BLaER1 treated with 17β-estradiol and CSF1 and Interleukin-3, amounts not matched to agents 10 nM and 100 nM (cell line): ENCODE measurements at regions not wholly inside any gene's neighbourhood (a gene's known extent, or its start where the extent isn't known, plus 50 kb on each side); places are given as distances from the start of the nearest gene placed in this dataset.
"Not testable (repeated sequence)": the region's sequence is repeated elsewhere in the genome, so short reads cannot be mapped to it uniquely, and the experiment has no call there.

ENCODE experiments used
- H3K27ac ChIP-seq, 11 experiments: shearing (Covaris generic); formaldehyde crosslinking; 2 replicates each; pipeline ENCODE4 v1.8.1; 2022
- H3K27me3 ChIP-seq, 11 experiments: shearing (Covaris generic); formaldehyde crosslinking; 2 replicates each; pipeline ENCODE4 v1.8.1; 2022
- H3K36me3 ChIP-seq, 11 experiments: shearing (Covaris generic); formaldehyde crosslinking; 2 replicates each; pipeline ENCODE4 v1.8.1; 2022
- H3K4me1 ChIP-seq, 10 experiments: shearing (Covaris generic); formaldehyde crosslinking; 2 replicates each; pipeline ENCODE4 v1.8.1; 2022
- H3K4me2 ChIP-seq, 11 experiments: shearing (Covaris generic); formaldehyde crosslinking; 2 replicates each; pipeline ENCODE4 v1.8.1; 2022
- H3K4me3 ChIP-seq, 10 experiments: shearing (Covaris generic); formaldehyde crosslinking; 2 replicates each; pipeline ENCODE4 v1.8.1; 2022
- H3K9ac ChIP-seq, 11 experiments: shearing (Covaris generic); formaldehyde crosslinking; 2 replicates each; pipeline ENCODE4 v1.8.1; 2022
- H3K9me3 ChIP-seq, 11 experiments: shearing (Covaris generic); formaldehyde crosslinking; replicated peaks in 1 of 11; 2 replicates each; pipeline ENCODE4 v1.8.1; 2022
- H4K20me1 ChIP-seq, 11 experiments: shearing (Covaris generic); formaldehyde crosslinking; 2 replicates each; pipeline ENCODE4 v1.8.1; 2022
- Cebpa-rat ChIP-seq, 11 experiments: shearing (Covaris generic); IDR thresholded peaks; 2 replicates each; pipeline ENCODE4 v1.8.1; 2022

DNA sequence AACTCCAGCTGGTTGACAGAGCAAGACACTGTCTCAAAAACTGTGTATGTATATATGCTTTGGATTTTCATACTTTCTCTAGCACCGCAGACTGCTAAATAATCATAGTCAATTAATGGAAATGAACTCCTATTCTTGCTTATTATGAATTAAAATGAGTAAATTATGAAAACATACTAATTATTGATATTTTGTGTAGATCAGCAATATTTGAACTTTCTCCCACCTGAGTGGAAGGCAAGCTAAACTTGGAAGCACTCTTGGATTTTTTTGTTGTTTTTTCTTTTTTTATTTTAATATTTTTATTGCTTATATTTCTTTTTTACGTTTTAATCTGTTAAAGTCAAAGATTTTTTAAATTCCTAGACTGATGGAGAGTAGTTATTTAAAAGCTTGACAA, 201.7 kb downstream of the CDRT15L2 start:
- no peaks in the 10 kb centered on the region for H4K20me1 ChIP-seq
- H3K4me3 ChIP-seq, result no peak overlapping the region
- no peaks in the 10 kb centered on the region for H3K27me3 ChIP-seq
- no peak overlapping the region for H3K4me2 ChIP-seq
- H3K9me3 ChIP-seq, result peaks cover 5 to 17% (median 8%) of the 10 kb centered on the region in 11 experiments; a peak in 11 of 22 replicates
- H3K27ac ChIP-seq, result no peak overlapping the region
- no peaks in the 10 kb centered on the region for H3K36me3 ChIP-seq
- no peak overlapping the region for H3K9ac ChIP-seq
- H3K4me1 ChIP-seq, result peaks cover 0 to 14% (median 7%) of the 10 kb centered on the region in 10 experiments; a peak in 10 of 20 replicates
- no peak for TF ChIP-seq Cebpa-rat (IDR thresholded peaks at IDR 0.05)

- H3K4me3 ChIP-seq, H3K9ac ChIP-seq, H3K4me2 ChIP-seq, H4K20me1 ChIP-seq, H3K36me3 ChIP-seq, H3K27ac ChIP-seq, H3K27me3 ChIP-seq: not testable (repeated sequence)
- Histone ChIP-seq H3K4me1 (peaks cover 0 to 14% (median 7%) of the 10 kb centered on the region in 10 experiments; a peak in 10 of 20 replicates), H3K9me3 (peaks cover 5 to 17% (median 8%) of the 10 kb centered on the region in 11 experiments; a peak in 11 of 22 replicates)
These were observed 202.3 kb downstream of the CDRT15L2 start for GRCh38 chr17:20781869-20782268.

- Histone ChIP-seq H3K4me2 (no peak overlapping the region), H3K9me3 (peaks cover 5 to 13% (median 8%) of the 10 kb centered on the region in 11 experiments; a peak in 10 of 22 replicates), H3K36me3 (no peaks in the 10 kb centered on the region), H3K27me3 (no peaks in the 10 kb centered on the region), H3K4me1 (peaks cover 0 to 14% (median 7%) of the 10 kb centered on the region in 10 experiments; a peak in 10 of 20 replicates), H3K27ac (no peak overlapping the region), H3K9ac (no peak overlapping the region), H3K4me3 (no peak overlapping the region), H4K20me1 (no peaks in the 10 kb centered on the region)
- no peak for TF ChIP-seq Cebpa-rat (IDR thresholded peaks at IDR 0.05)
These were observed 203.6 kb downstream of the CDRT15L2 start for GRCh38 chr17:20783091-20783490.

DNA sequence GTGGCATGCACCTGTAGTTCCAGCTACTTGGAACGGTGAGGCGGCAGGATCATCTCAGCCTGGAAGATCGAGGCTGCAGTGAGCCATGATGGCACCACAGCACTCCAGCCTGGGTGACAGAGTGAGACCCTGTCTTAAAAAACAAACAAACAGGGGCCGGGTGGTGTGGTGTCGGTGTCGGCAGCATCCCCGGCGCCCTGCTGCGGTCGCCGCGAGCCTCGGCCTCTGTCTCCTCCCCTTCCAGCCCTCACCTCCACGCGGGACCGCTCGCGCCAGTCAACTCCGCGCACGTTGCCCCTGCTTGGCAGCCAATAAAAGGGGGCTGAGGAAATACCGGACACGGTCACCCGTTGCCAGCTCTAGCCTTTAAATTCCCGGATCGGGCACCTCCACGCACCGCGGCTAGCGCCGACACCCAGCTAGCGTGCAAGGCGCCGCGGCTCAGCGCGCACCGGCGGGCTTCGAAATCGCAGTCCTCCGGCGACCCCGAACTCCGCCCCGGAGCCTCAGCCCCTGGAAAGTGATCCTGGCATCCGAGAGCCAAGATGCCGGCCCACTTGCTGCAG, 204.7 kb downstream of the CDRT15L2 start:
- Histone ChIP-seq H3K36me3 (no peaks in the 10 kb centered on the region), H3K9me3 (peaks cover 5 to 13% (median 7%) of the 10 kb centered on the region in 11 experiments; a peak in 10 of 22 replicates), H3K27me3 (no peaks in the 10 kb centered on the region), H3K27ac (no peak overlapping the region), H4K20me1 (no peaks in the 10 kb centered on the region), H3K4me1 (peaks cover 0 to 4% (median under 1%) of the 10 kb centered on the region in 10 experiments; a peak in 7 of 20 replicates), H3K4me3 (no peak overlapping the region), H3K4me2 (no peak overlapping the region), H3K9ac (no peak overlapping the region)
- TF ChIP-seq Cebpa-rat (IDR thresholded peaks at IDR 0.05), result no peak

DNA sequence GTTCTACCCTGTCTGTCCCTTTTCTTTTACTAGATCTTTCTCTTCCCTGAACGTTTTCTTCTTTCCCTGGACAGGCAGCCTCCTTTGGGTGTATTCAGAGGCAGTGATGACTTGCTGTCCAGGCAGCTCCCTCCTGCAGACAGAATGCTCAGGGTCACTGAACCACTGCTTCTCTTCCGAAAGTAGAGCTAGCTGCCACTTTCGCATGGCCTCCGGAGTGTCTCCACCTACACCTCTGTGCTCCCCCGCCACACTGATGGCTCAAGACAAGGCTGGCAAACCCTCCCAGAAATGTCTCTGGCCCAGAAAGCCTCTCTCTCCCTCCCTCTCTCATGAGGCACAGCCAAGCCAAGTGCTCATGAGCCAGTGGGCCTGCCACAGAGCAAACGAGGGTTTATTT, 207.8 kb downstream of the CDRT15L2 start:
- Histone ChIP-seq H3K4me3 (no peak overlapping the region), H4K20me1 (no peaks in the 10 kb centered on the region), H3K27ac (no peak overlapping the region), H3K36me3 (no peaks in the 10 kb centered on the region), H3K4me2 (no peak overlapping the region), H3K9me3 (peaks cover 5 to 13% (median 7%) of the 10 kb centered on the region in 11 experiments; a peak in 10 of 22 replicates), H3K27me3 (no peaks in the 10 kb centered on the region), H3K9ac (no peak overlapping the region), H3K4me1 (no peaks in the 10 kb centered on the region)
- TF ChIP-seq Cebpa-rat (IDR thresholded peaks at IDR 0.05), result no peak

DNA sequence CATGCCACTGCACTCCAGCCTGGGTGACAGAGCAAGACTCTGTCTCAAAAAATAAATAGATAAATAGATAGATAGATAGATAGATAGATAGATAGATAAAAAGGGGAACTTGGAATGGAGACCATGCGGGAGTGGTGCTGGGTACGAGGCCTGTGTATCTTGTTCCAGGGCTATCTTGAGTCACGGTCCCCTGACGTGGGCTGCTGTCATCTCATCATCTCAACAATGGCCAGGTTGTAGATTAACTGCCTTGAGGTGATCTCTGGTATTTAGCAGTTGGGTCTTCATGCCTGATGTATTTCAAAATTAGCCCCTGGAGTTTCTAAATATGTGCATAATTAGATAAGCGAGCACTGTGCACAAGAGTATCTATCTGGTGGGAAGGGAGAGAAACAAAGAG, 212.1 kb downstream of the CDRT15L2 start:
- Histone ChIP-seq H3K9me3 (no peaks in the 10 kb centered on the region), H3K36me3 (no peaks in the 10 kb centered on the region), H3K27me3 (no peaks in the 10 kb centered on the region), H3K9ac (no peak overlapping the region), H3K27ac (no peak overlapping the region), H3K4me1 (no peaks in the 10 kb centered on the region), H3K4me2 (no peak overlapping the region), H4K20me1 (no peaks in the 10 kb centered on the region), H3K4me3 (no peak overlapping the region)
- TF ChIP-seq Cebpa-rat (IDR thresholded peaks at IDR 0.05), result no peak

GRCh38 chr17:20794532-20794931, 215.0 kb downstream of the CDRT15L2 start:
- not testable (repeated sequence) for H4K20me1 ChIP-seq, H3K36me3 ChIP-seq, H3K4me3 ChIP-seq, H3K27ac ChIP-seq, H3K9me3 ChIP-seq, H3K27me3 ChIP-seq, H3K4me2 ChIP-seq, H3K4me1 ChIP-seq, H3K9ac ChIP-seq

GRCh38 chr17:20797292-20797691, 217.8 kb downstream of the CDRT15L2 start:
- H3K27me3 ChIP-seq, result no peaks in the 10 kb centered on the region
- H3K4me2 ChIP-seq, result no peak overlapping the region
- no peak overlapping the region for H3K4me3 ChIP-seq
- H3K9ac ChIP-seq, result no peak overlapping the region
- H3K36me3 ChIP-seq, result no peaks in the 10 kb centered on the region
- TF ChIP-seq Cebpa-rat (IDR thresholded peaks at IDR 0.05), result no peak
- H4K20me1 ChIP-seq, result no peaks in the 10 kb centered on the region
- 0 out of 20 replicates have a peak, but pooled peaks cover 0 to 7% (median 0%) of the 10 kb centered on the region in 10 experiments for H3K4me1 ChIP-seq
- no peaks in the 10 kb centered on the region for H3K9me3 ChIP-seq
- no peak overlapping the region for H3K27ac ChIP-seq

GRCh38 chr17:20800146-20800545, 220.6 kb downstream of the CDRT15L2 start:
- no peak overlapping the region for H3K27ac ChIP-seq
- H3K27me3 ChIP-seq, result no peaks in the 10 kb centered on the region
- no peaks in the 10 kb centered on the region for H3K36me3 ChIP-seq
- H3K9ac ChIP-seq, result no peak overlapping the region
- H4K20me1 ChIP-seq, result no peaks in the 10 kb centered on the region
- H3K4me2 ChIP-seq, result no peak overlapping the region
- no peaks in the 10 kb centered on the region for H3K9me3 ChIP-seq
- no peak overlapping the region for H3K4me3 ChIP-seq
- H3K4me1 ChIP-seq, result 0 out of 20 replicates have a peak, but pooled peaks cover 0 to 7% (median 0%) of the 10 kb centered on the region in 10 experiments
- TF ChIP-seq Cebpa-rat (IDR thresholded peaks at IDR 0.05), result no peak

- no peaks in the 10 kb centered on the region for H4K20me1 ChIP-seq
- no peak overlapping the region for H3K27ac ChIP-seq
- no peaks in the 10 kb centered on the region for H3K4me1 ChIP-seq
- H3K9me3 ChIP-seq, result peaks cover 10 to 18% (median 15%) of the 10 kb centered on the region in 11 experiments
- no peak overlapping the region for H3K4me3 ChIP-seq
- H3K9ac ChIP-seq, result no peak overlapping the region
- no peaks in the 10 kb centered on the region for H3K27me3 ChIP-seq
- no peaks in the 10 kb centered on the region for H3K36me3 ChIP-seq
- H3K4me2 ChIP-seq, result no peak overlapping the region
- TF ChIP-seq Cebpa-rat (IDR thresholded peaks at IDR 0.05), result no peak
These were observed 226.2 kb downstream of the CDRT15L2 start for GRCh38 chr17:20805751-20806150.

DNA sequence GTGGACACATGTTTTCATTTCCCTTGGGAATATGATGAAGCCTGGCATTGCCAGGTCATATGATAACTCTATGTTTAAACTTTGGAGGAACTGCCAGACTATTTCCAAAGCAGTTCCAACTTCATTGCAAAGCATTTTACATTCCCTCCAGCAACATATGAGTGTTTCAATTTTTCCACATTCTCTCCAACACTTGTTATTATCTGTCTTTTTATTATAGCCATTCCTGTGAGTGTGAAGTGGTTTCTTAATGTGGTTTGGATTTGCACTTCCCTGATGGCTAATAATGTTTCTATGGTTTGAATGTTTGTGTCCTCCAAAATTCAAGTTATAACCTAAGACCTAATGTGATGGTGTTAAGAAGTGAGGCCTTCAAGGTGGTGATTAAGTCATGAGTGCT, 228.0 kb downstream of the CDRT15L2 start:
- H3K4me2 ChIP-seq, H3K27me3 ChIP-seq, H3K9ac ChIP-seq, H3K36me3 ChIP-seq, H3K4me3 ChIP-seq, H3K27ac ChIP-seq, H4K20me1 ChIP-seq: not testable (repeated sequence)
- Histone ChIP-seq H3K9me3 (peaks cover 10 to 18% (median 15%) of the 10 kb centered on the region in 11 experiments), H3K4me1 (peaks cover 7 to 18% (median 13%) of the 10 kb centered on the region in 10 experiments; a peak in 17 of 20 replicates)

DNA sequence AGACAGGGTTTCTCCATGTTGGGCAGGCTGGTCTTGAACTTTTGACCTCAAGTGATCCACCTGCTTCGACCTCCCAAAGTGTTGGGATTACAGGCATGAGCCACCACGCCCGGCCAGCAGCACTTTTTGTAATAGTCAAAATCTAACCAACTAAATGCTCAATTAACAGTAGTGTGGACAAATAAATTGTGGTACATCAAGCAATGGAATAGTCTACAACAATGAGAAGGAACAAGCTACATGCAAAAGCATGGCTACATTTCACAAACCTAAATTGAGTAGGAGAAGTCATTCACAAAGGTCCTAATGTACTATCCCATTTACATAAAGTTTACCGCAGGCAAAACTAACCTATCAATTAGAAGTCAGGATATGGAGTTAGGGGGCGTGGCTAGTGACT, 227.4 kb downstream of the USP22 start:
- not testable (repeated sequence) for H3K27ac ChIP-seq, H3K36me3 ChIP-seq, H3K9ac ChIP-seq, H3K4me3 ChIP-seq, H3K27me3 ChIP-seq, H4K20me1 ChIP-seq, H3K4me2 ChIP-seq
- H3K4me1 ChIP-seq, result peaks cover 7 to 22% (median 14%) of the 10 kb centered on the region in 10 experiments; a peak in 17 of 20 replicates
- H3K9me3 ChIP-seq, result peaks cover 4 to 14% (median 8%) of the 10 kb centered on the region in 11 experiments; a peak in 11 of 22 replicates
